Erythroblast (primary cell): ENCODE measurements at regions not wholly inside any gene's neighbourhood (a gene's known extent, or its start where the extent isn't known, plus 50 kb on each side); places are given as distances from the start of the nearest gene placed in this dataset.

Experiments used
- GATA1 ChIP-seq: IDR thresholded peaks from 2 replicates; pipeline ENCODE4 v1.6.1; 2011; ENCODE audit warnings: low read depth, mild to moderate bottlenecking, control low read depth, low read length, moderate library complexity
- POLR2A ChIP-seq: IDR thresholded peaks from 2 replicates; pipeline ENCODE4 v1.6.1; 2011; ENCODE audit warnings: mild to moderate bottlenecking, low read length

DNA sequence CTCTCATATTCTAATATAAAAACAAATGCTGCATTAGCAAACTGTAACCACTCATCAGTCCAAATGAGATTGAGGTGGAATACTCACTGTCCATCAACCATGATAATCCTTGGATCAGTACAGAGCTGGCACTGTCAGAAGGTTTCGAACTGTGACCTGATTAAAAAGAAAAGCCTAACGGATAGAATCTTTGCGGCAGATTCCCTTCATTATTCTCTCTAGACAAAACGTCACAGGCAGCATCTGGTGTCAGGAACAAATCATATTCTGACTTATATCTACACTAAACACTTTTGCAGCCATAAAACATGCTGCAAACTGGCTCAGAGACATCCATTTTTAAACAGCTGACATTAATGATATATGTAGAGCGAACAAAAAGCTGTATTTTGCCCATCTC lies 677.7 kb upstream of the NXPH2 start:
- TF ChIP-seq POLR2A (no peak), GATA1 (no peak)
